Esophagus squamous epithelium (tissue), 4 donors: ENCODE measurements at regions not wholly inside any gene's neighbourhood (a gene's known extent, or its start where the extent isn't known, plus 50 kb on each side); places are given as distances from the start of the nearest gene placed in this dataset.

Experiments used
- CTCF ChIP-seq, 6 experiments: fragments of 450-650 bp in 4 of 6; fragments of 200-600 bp in 2 of 6; sonication (generic) in 2 of 6; IDR thresholded peaks; one replicate each; pipeline ENCODE4 v1.5.1; 2016 to 2019; ENCODE audit warnings: antibody characterized with exemption in 6 of 6, mild to moderate bottlenecking in 4 of 6, moderate library complexity in 4 of 6
- POLR2A ChIP-seq, 4 donors: fragments of 450-650 bp; IDR thresholded peaks; one replicate each; pipeline ENCODE4 v1.6.1; 2017; ENCODE audit warnings: antibody characterized with exemption in 4 of 4, mild to moderate bottlenecking in 4 of 4, moderate library complexity in 3 of 4

GRCh38 chr5:34488984-34489383, 167.1 kb upstream of the RAI14 start:
- no peak for TF ChIP-seq CTCF (IDR thresholded peaks at IDR 0.05)
- no peak for TF ChIP-seq POLR2A (IDR thresholded peaks at IDR 0.05)
